ENCODE measurements at regions not wholly inside any gene's neighbourhood (a gene's known extent, or its start where the extent isn't known, plus 50 kb on each side); places are given as distances from the start of the nearest gene placed in this dataset.

DNA sequence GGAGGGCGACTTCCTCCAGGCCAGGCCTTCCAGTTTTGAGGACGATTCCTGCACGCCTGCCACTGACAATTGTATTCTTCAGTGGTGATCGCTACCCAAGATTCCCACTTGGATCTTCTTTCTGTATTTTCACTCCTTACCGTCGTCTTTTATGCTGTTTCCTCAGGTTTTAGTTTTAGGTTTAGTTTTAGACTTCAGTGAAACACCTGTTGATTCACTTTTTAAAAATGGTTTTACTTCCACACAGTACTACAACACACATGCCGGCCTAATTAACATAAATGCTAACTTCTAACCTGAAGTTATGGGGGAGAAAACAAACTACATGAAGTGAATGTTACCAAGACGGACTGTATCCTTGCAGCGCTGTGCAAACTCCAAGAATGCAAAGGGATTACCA is 530.6 kb upstream of the MGMT start (continued):
- TF ChIP-seq GTF2F1 (IDR thresholded peaks at IDR 0.05; ENCODE audit: low read length) = no peak
- TF ChIP-seq ZNF446 (CRISPR knock-in tag; IDR thresholded peaks at IDR 0.05) = no peak
- TF ChIP-seq MLLT10 (CRISPR knock-in tag; IDR thresholded peaks at IDR 0.05) = no peak
- no peak for TF ChIP-seq HCFC1 (IDR thresholded peaks at IDR 0.05; ENCODE audit: low read depth, low read length)
- TF ChIP-seq WIZ (CRISPR knock-in tag; IDR thresholded peaks at IDR 0.05) = no peak
- TF ChIP-seq, protein P1, sequence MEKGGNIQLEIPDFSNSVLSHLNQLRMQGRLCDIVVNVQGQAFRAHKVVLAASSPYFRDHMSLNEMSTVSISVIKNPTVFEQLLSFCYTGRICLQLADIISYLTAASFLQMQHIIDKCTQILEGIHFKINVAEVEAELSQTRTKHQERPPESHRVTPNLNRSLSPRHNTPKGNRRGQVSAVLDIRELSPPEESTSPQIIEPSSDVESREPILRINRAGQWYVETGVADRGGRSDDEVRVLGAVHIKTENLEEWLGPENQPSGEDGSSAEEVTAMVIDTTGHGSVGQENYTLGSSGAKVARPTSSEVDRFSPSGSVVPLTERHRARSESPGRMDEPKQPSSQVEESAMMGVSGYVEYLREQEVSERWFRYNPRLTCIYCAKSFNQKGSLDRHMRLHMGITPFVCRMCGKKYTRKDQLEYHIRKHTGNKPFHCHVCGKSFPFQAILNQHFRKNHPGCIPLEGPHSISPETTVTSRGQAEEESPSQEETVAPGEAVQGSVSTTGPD (CRISPR knock-in tag; IDR thresholded peaks at IDR 0.05) = no peak
- TF ChIP-seq KDM1A (CRISPR knock-in tag; IDR thresholded peaks at IDR 0.05) = no peak
- TF ChIP-seq DR1 (CRISPR knock-in tag; IDR thresholded peaks at IDR 0.05) = no peak

DNA sequence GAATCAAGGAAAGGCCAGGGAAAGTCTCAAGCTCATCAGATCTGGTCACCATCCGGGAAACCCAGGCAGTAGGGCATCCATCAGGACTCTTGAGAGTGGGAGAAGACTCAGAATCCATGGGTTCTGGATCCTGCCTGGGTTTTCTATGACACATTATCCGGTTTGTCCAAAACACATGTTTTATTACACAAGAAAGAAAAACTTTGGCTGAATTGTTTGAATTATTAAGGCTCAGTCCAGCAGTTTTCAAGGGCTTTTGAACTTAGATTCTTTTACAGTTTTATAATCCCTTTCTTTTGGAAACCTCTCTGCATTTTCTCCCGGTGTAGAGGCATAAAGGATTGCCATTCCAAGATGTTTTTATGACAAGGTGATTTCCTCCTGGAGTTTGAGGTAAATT is 528.5 kb upstream of the MGMT start:
- no peaks in the 10 kb centered on the region for H3K4me1 ChIP-seq (ENCODE audit: insufficient read depth, low read length)
- in situ Hi-C loops (cut with HindIII; ENCODE audit: extremely low pct_ligation_motif_present, low pct_unique_long_range_greater_than_20kb) (no loop called here), intact Hi-C loops (cut with micrococcal nuclease; ENCODE audit: unreplicated experiment) (no loop called here)
- H3K9me3 ChIP-seq (ENCODE audit: low read length) = no peaks in the 10 kb centered on the region
- ChIA-PET CTCF (ENCODE audit: low intra/inter-chr PET ratio, low total read pairs) (no interaction called here), POLR2A (no interaction called here)
- no peaks in the 10 kb centered on the region for H3K36me3 ChIP-seq (replicated peaks in 1 of 2; ENCODE audit: control insufficient read depth in 1 of 2, insufficient read depth in 2 of 2, low read length in 2 of 2)
- H4K20me1 ChIP-seq (ENCODE audit: insufficient read depth, low read length) = no peaks in the 10 kb centered on the region
- BruUV-seq (replicated peaks) = no TSS peak
- 0% methylated on average over 3 of the region's 3 CpGs for WGBS (ENCODE audit: low lambda C conversion rate)
- DNase-seq (ENCODE audit: low spot score) (no peak), FAIRE-seq (no peak), ATAC-seq (no peak)
- no peak overlapping the region for H2AFZ ChIP-seq (ENCODE audit: low read length)
- peaks cover 0 to 34% of the 10 kb centered on the region in 2 experiments; a peak in 3 of 5 replicates for H3K27me3 ChIP-seq (ENCODE audit: control insufficient read depth in 1 of 2, insufficient read depth in 2 of 2, low read length in 2 of 2)
- H3K4me3 ChIP-seq (replicated peaks in 1 of 3; ENCODE audit: insufficient read depth in 1 of 3, low read depth in 2 of 3, low read length in 3 of 3) = no peak overlapping the region
- H3K27ac ChIP-seq (ENCODE audit: extremely low read length, insufficient read depth, low read length) = no peak overlapping the region
- H3K9ac ChIP-seq (ENCODE audit: insufficient read depth, low read depth, low read length) = no peak overlapping the region
- H3K4me2 ChIP-seq (ENCODE audit: low read depth, low read length) = no peak overlapping the region
- no peaks in the 10 kb centered on the region for H3K79me2 ChIP-seq (ENCODE audit: insufficient read depth, low read length)
- TF ChIP-seq ZNF589 (CRISPR knock-in tag; conservative IDR thresholded peaks at IDR 0.05) = no peak
- TF ChIP-seq SRY (CRISPR knock-in tag; IDR thresholded peaks at IDR 0.05) = no peak
- TF ChIP-seq, protein P2, sequence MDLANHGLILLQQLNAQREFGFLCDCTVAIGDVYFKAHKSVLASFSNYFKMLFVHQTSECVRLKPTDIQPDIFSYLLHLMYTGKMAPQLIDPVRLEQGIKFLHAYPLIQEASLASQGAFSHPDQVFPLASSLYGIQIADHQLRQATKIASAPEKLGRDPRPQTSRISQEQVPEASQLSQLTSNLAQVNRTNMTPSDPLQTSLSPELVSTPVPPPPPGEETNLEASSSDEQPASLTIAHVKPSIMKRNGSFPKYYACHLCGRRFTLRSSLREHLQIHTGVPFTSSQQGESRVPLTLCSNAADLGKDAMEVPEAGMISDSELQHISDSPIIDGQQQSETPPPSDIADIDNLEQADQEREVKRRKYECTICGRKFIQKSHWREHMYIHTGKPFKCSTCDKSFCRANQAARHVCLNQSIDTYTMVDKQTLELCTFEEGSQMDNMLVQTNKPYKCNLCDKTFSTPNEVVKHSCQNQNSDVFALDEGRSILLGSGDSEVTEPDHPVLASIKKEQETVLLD (CRISPR knock-in tag; IDR thresholded peaks at IDR 0.05; ENCODE audit: low read depth) = no peak
- no peak for TF ChIP-seq ASH2L (IDR thresholded peaks at IDR 0.05; ENCODE audit: insufficient read length, low read depth, low read length)
- TF ChIP-seq, protein P3, sequence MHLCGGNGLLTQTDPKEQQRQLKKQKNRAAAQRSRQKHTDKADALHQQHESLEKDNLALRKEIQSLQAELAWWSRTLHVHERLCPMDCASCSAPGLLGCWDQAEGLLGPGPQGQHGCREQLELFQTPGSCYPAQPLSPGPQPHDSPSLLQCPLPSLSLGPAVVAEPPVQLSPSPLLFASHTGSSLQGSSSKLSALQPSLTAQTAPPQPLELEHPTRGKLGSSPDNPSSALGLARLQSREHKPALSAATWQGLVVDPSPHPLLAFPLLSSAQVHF (CRISPR knock-in tag; IDR thresholded peaks at IDR 0.05) = no peak
- no peak for TF ChIP-seq ZFP37 (CRISPR knock-in tag; IDR thresholded peaks at IDR 0.05; ENCODE audit: borderline replicate concordance)
- TF ChIP-seq ZNF891 (CRISPR knock-in tag; IDR thresholded peaks at IDR 0.05) = no peak
- TF ChIP-seq, protein P4, sequence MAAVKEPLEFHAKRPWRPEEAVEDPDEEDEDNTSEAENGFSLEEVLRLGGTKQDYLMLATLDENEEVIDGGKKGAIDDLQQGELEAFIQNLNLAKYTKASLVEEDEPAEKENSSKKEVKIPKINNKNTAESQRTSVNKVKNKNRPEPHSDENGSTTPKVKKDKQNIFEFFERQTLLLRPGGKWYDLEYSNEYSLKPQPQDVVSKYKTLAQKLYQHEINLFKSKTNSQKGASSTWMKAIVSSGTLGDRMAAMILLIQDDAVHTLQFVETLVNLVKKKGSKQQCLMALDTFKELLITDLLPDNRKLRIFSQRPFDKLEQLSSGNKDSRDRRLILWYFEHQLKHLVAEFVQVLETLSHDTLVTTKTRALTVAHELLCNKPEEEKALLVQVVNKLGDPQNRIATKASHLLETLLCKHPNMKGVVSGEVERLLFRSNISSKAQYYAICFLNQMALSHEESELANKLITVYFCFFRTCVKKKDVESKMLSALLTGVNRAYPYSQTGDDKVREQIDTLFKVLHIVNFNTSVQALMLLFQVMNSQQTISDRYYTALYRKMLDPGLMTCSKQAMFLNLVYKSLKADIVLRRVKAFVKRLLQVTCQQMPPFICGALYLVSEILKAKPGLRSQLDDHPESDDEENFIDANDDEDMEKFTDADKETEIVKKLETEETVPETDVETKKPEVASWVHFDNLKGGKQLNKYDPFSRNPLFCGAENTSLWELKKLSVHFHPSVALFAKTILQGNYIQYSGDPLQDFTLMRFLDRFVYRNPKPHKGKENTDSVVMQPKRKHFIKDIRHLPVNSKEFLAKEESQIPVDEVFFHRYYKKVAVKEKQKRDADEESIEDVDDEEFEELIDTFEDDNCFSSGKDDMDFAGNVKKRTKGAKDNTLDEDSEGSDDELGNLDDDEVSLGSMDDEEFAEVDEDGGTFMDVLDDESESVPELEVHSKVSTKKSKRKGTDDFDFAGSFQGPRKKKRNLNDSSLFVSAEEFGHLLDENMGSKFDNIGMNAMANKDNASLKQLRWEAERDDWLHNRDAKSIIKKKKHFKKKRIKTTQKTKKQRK (IDR thresholded peaks at IDR 0.05; ENCODE audit: low read length) = no peak
- no peak for TF ChIP-seq SMAD3 (CRISPR knock-in tag; IDR thresholded peaks at IDR 0.05)
- TF ChIP-seq TCF12 (IDR thresholded peaks at IDR 0.05) = no peak
- TF ChIP-seq TCF12 (CRISPR knock-in tag; IDR thresholded peaks at IDR 0.05) = no peak
- no peak for TF ChIP-seq CEBPG (CRISPR knock-in tag; IDR thresholded peaks at IDR 0.05)
- no peak for TF ChIP-seq ZNF136 (CRISPR knock-in tag; IDR thresholded peaks at IDR 0.05; ENCODE audit: low read depth)

Measured in HepG2 (cell line).